MCF 10A (cell line): ENCODE measurements at regions not wholly inside any gene's neighbourhood (a gene's known extent, or its start where the extent isn't known, plus 50 kb on each side); places are given as distances from the start of the nearest gene placed in this dataset.

Source experiments
- BruUV-seq: library from RNA; stranded (reverse); fragments of 400-500 nt; replicated peaks from 2 replicates; lab custom pipeline; 2021; lab: Mats Ljungman, UMichigan
- CTCF ChIA-PET: fragments of 300-600 bp; sonication (Branson Sonifier 250); formaldehyde crosslinking; extraction: SDS; loops from one replicate; lab custom pipeline; 2021; ENCODE audit warnings: antibody characterized with exemption, inconsistent platforms; lab: Yijun Ruan, JAX
- POLR2A ChIA-PET: fragments of 300-600, 350-650 bp; sonication (Branson Sonifier 250); formaldehyde crosslinking; extraction: SDS; loops from one replicate; lab custom pipeline; 2020; ENCODE audit warnings: antibody characterized with exemption, inconsistent platforms; lab: Yijun Ruan, JAX
- DNase-seq: peaks from one replicate; pipeline ENCODE4 v3.0.0-alpha.2; 2018; ENCODE audit not compliant: unreplicated experiment
- H3K27ac Mint-ChIP-seq: one replicate; pipeline ENCODE4 v1.8.0; 2022; ENCODE audit warnings: mild to moderate bottlenecking, low read depth, mixed read lengths; ENCODE audit not compliant: unreplicated experiment
- H3K27me3 Mint-ChIP-seq: one replicate; pipeline ENCODE4 v1.8.0; 2022; ENCODE audit warnings: mixed read lengths; ENCODE audit not compliant: insufficient read depth, unreplicated experiment
- H3K36me3 Mint-ChIP-seq: one replicate; pipeline ENCODE4 v1.8.0; 2022; ENCODE audit warnings: mild to moderate bottlenecking, moderate library complexity, mixed read lengths; ENCODE audit not compliant: insufficient read depth, unreplicated experiment
- H3K4me1 Mint-ChIP-seq: one replicate; pipeline ENCODE4 v1.8.0; 2022; ENCODE audit warnings: mixed read lengths; ENCODE audit not compliant: insufficient read depth, unreplicated experiment
- H3K4me3 Mint-ChIP-seq: one replicate; pipeline ENCODE4 v1.8.0; 2022; ENCODE audit warnings: mild to moderate bottlenecking, moderate library complexity, mixed read lengths; ENCODE audit not compliant: unreplicated experiment
- H3K9me3 Mint-ChIP-seq: one replicate; pipeline ENCODE4 v1.8.0; 2022; ENCODE audit warnings: mixed read lengths; ENCODE audit not compliant: unreplicated experiment
- intact Hi-C: fragments of 100-400 bp; cut with micrococcal nuclease; formaldehyde crosslinking; loops from 2 replicates; pipeline ENCODE4 v1.14.1; 2022
- TF ChIP-seq, protein P1 (sequence below): fragments of 200-600 bp; IDR thresholded peaks from one replicate; pipeline ENCODE4 v1.8.0; 2022; ENCODE audit warnings: antibody characterized with exemption, mild to moderate bottlenecking; ENCODE audit not compliant: unreplicated experiment

DNA sequence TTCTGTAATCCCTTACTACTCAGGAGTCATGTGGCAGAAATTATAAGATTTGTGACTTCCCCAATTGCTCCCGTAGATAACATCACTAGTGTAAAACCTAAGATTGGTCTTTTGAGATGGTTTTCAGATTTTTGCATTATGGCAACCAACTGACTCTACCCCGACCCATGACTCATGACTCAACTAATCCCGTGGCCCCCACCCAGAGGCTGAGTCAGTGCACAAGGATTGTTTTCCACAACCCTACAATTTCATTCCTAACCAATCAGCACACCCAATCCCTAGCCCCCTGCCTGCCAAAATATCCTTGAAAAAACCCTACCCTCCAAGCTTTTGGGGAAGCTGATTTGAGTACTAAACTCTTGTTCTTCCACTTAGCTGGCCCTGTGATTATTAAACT lies 109.4 kb upstream of the FAM9C start:
- intact Hi-C loops: no loop called here
- H3K27ac Mint-ChIP-seq: no peak overlapping the region
- no peaks in the 10 kb centered on the region for H3K36me3 Mint-ChIP-seq
- ChIA-PET POLR2A (interaction anchor here (0.7 kb wide), 1 partner anchor 206 kb away, joined by 3 read pairs; no protein-coding TSS in a partner anchor), CTCF (no interaction called here)
- H3K9me3 Mint-ChIP-seq: no peaks in the 10 kb centered on the region
- H3K4me3 Mint-ChIP-seq: no peak overlapping the region
- TF ChIP-seq, protein P1, sequence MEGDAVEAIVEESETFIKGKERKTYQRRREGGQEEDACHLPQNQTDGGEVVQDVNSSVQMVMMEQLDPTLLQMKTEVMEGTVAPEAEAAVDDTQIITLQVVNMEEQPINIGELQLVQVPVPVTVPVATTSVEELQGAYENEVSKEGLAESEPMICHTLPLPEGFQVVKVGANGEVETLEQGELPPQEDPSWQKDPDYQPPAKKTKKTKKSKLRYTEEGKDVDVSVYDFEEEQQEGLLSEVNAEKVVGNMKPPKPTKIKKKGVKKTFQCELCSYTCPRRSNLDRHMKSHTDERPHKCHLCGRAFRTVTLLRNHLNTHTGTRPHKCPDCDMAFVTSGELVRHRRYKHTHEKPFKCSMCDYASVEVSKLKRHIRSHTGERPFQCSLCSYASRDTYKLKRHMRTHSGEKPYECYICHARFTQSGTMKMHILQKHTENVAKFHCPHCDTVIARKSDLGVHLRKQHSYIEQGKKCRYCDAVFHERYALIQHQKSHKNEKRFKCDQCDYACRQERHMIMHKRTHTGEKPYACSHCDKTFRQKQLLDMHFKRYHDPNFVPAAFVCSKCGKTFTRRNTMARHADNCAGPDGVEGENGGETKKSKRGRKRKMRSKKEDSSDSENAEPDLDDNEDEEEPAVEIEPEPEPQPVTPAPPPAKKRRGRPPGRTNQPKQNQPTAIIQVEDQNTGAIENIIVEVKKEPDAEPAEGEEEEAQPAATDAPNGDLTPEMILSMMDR: no peak
- no peaks in the 10 kb centered on the region for H3K27me3 Mint-ChIP-seq
- BruUV-seq: no TSS peak
- no peak for DNase-seq
- H3K4me1 Mint-ChIP-seq: no peaks in the 10 kb centered on the region

DNA sequence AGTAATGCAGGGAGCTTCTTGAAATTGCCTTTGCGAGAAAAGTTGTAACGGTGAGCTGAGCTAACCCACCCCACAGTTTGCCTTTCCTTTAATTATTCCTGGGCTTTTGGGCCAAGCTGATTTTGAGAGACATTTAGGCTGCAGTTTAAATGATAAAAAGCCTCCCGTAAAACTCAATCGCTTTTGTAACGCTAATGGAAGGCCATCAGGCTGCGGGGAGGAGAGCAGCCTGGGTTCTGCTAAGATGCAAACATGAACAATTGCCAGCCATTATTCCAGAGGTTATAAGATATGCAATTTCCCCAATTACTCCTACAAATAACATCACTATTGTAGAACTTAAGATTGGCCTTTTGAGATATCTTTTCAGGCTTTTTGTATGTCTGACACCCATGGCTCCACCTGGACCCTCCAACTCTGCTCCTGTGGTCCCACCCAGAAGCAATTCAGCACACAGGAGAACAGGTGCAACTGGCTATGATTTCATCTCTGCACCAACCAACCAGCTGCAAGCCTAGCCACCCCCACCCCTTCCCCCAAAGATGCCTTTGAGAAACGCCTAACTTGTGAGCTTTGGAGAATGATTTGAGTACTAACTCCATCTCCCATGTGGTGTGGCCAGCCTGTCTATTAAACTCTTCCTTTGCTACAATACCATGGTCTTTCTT lies 108.2 kb upstream of the FAM9C start:
- Mint-ChIP-seq H3K9me3 (no peaks in the 10 kb centered on the region), H3K4me3 (no peak overlapping the region), H3K4me1 (no peaks in the 10 kb centered on the region), H3K27me3 (peaks cover 11% of the 10 kb centered on the region), H3K27ac (no peak overlapping the region), H3K36me3 (no peaks in the 10 kb centered on the region)
- no TSS peak for BruUV-seq
- POLR2A ChIA-PET: no interaction called here
- intact Hi-C loops: no loop called here
- TF ChIP-seq, protein P1: no peak
- CTCF ChIA-PET: interaction anchor here (1.0 kb wide), 1 partner anchor 32 kb away, joined by 3 read pairs; no protein-coding TSS in a partner anchor
- DNase-seq: no peak

DNA sequence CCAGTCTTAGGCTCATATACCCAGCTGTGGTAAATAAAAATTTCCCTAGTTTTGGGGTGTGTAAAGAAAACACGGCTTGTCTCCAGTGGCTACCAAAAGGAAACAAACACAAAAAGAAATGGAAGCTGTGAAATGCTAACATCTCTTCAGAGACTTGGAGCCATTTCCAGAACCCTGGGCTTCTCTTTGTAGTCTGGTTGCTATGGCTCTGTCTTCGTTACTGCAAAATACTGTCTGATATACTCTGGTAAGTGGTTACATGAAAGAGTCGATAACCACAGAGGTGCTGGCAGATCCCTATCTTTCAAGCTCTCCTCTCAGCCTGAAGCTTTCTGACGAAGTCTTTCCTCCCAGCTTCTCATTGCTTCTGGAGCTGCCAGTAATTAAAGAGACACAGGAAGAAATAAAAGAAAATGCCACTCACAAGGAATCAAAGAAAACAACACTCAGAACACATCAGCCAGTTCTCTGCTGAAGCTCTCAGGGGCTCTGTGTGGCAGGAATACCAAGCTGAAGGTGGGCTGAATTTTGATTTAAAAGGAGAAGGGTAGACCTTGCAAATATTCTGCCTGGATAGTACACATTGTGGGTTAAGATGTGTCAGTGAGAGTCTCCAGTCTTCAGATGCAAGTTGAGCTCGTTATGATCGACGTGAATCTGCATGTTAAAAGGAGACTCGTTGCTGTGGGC lies 107.6 kb upstream of the FAM9C start:
- no peaks in the 10 kb centered on the region for H3K9me3 Mint-ChIP-seq
- H3K4me1 Mint-ChIP-seq: no peaks in the 10 kb centered on the region
- no peak overlapping the region for H3K27ac Mint-ChIP-seq
- POLR2A ChIA-PET: no interaction called here
- H3K4me3 Mint-ChIP-seq: no peak overlapping the region
- CTCF ChIA-PET: interaction anchor here (0.6 to 1.2 kb wide), 5 partner anchors 10 to 178 kb away, joined by 3 to 4 read pairs (median 3); no protein-coding TSS in a partner anchor
- H3K27me3 Mint-ChIP-seq: peaks cover 12% of the 10 kb centered on the region
- TF ChIP-seq, protein P1: no peak
- intact Hi-C loops: no loop called here
- no peak for DNase-seq
- no TSS peak for BruUV-seq
- no peaks in the 10 kb centered on the region for H3K36me3 Mint-ChIP-seq

DNA sequence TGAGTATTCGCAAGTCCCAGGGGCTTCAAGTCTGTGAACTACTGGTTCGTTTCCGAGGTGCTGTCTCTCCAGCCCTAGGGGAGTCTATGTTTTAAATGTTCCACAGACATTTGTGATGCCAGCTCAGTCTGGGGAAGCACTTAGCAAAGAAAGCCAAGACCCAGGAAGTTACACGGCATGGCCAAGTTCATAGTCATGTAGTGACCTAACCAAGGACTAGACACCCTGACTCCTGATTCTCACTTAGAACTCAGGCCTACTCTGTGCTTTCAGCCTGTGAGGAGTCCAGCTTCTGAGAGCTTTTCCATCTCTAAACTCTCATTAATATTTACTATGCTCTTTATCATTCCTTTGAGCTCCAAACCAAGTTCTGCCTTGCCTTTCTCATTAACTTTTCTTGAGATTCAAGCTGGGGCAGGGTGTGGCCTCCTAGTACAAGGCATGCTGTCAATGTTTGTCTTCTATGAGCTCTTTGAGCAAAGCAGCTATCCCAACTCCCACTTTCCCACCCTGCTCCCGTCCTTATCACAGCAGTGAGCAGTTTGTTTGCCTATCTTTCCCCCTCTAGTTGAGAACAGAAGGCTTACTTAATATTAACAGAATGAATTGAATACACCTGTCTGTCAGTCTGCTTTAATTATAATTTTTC lies 105.4 kb upstream of the FAM9C start:
- BruUV-seq: no TSS peak
- H3K27ac Mint-ChIP-seq: no peak overlapping the region
- TF ChIP-seq, protein P1: no peak

More for the DNA sequence above, 105.4 kb upstream of the FAM9C start:
- Mint-ChIP-seq H3K4me1 (no peaks in the 10 kb centered on the region), H3K27me3 (peaks cover 12% of the 10 kb centered on the region), H3K4me3 (no peak overlapping the region), H3K9me3 (no peaks in the 10 kb centered on the region), H3K36me3 (no peaks in the 10 kb centered on the region)
- ChIA-PET CTCF (interaction anchor here (1.0 kb wide), 1 partner anchor 16 kb away, joined by 3 read pairs; no protein-coding TSS in a partner anchor), POLR2A (no interaction called here)
- no peak for DNase-seq
- intact Hi-C loops: no loop called here
